AG04449 (cell line): ENCODE measurements at regions not wholly inside any gene's neighbourhood (a gene's known extent, or its start where the extent isn't known, plus 50 kb on each side); places are given as distances from the start of the nearest gene placed in this dataset.

Experiments used
- CTCF ChIA-PET: fragments of 350-600 bp; formaldehyde crosslinking; extraction: SDS; loops from one replicate; lab custom pipeline; 2021; ENCODE audit warnings: antibody characterized with exemption; lab: Yijun Ruan, JAX
- POLR2A ChIA-PET: fragments of 400-600, 350-600 bp; formaldehyde crosslinking; extraction: SDS; loops from one replicate; lab custom pipeline; 2020; ENCODE audit warnings: antibody characterized with exemption, inconsistent platforms; lab: Yijun Ruan, JAX
- DNase-seq: peaks from one replicate; pipeline ENCODE4 v3.0.0-alpha.2; 2010; ENCODE audit warnings: low read depth, low spot score
- H3K4me3 ChIP-seq: 2 replicates; pipeline ENCODE4 v1.5.1; 2011; ENCODE audit warnings: low read depth, mild to moderate bottlenecking, control low read depth, low read length
- TF ChIP-seq, protein P1 (sequence below): IDR thresholded peaks from one replicate; pipeline ENCODE4 v1.5.1; 2011; ENCODE audit warnings: mild to moderate bottlenecking, moderate library complexity, low read length, control low read depth, inconsistent platforms; ENCODE audit not compliant: insufficient read depth; ENCODE audit errors: missing control alignments

DNA sequence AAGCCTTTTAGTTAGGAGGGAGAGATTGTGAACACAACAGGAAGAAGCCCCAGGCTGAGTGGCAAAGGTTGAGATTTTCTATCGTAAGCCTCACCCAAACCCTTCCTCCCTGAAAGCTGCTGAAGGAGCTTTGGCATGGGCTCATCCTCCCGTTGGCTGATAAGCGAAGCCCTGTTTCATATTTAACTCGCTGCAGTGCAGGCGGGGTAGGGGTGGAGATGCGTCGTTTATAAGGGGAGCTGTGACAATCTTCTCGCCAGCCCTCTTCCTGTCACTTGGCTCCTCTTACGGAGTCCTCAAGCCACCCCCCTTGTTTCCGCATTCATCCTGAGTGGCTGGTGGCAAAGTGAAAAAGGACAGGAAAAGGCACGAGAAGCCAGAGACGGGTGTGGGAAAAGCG is 137.0 kb downstream of the OR4C45 start:
- ChIA-PET CTCF (no interaction called here), POLR2A (no interaction called here)

DNA sequence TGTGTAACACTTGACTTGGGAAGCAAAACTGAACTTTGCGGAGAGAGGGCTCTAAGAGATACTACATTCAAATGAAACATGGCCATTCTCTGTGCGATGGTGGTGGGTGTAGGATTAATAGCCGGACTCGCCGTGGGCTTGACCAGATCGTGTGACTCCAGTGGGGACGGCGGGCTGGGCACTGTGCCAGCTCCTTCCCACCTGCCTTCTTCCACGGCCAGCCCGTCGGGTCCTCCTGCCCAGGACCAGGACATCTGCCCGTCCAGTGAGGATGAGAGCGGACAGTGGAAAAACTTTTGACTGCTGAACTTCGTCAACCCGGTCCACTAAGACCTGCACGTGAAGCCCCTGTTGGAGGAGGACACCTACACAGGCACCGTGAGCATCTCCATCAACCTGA is 137.4 kb downstream of the OR4C45 start:
- DNase-seq = no peak
- TF ChIP-seq, protein P1, sequence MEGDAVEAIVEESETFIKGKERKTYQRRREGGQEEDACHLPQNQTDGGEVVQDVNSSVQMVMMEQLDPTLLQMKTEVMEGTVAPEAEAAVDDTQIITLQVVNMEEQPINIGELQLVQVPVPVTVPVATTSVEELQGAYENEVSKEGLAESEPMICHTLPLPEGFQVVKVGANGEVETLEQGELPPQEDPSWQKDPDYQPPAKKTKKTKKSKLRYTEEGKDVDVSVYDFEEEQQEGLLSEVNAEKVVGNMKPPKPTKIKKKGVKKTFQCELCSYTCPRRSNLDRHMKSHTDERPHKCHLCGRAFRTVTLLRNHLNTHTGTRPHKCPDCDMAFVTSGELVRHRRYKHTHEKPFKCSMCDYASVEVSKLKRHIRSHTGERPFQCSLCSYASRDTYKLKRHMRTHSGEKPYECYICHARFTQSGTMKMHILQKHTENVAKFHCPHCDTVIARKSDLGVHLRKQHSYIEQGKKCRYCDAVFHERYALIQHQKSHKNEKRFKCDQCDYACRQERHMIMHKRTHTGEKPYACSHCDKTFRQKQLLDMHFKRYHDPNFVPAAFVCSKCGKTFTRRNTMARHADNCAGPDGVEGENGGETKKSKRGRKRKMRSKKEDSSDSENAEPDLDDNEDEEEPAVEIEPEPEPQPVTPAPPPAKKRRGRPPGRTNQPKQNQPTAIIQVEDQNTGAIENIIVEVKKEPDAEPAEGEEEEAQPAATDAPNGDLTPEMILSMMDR = no peak
- no peak overlapping the region for H3K4me3 ChIP-seq
- ChIA-PET POLR2A (no interaction called here), CTCF (no interaction called here)

More for the DNA sequence above, 137.0 kb downstream of the OR4C45 start:
- no peak overlapping the region for H3K4me3 ChIP-seq
- TF ChIP-seq, protein P1 = no peak
- DNase-seq = no peak

GRCh38 chr11:50174189-50174588 is 141.5 kb downstream of the OR4C45 start:
- no peak overlapping the region for H3K4me3 ChIP-seq
- ChIA-PET CTCF (no interaction called here), POLR2A (no interaction called here)
- DNase-seq = peak; percentile 5
- TF ChIP-seq, protein P1 = no peak

GRCh38 chr11:50174975-50175374 is 142.3 kb downstream of the OR4C45 start:
- TF ChIP-seq, protein P1 = no peak
- no peak overlapping the region for H3K4me3 ChIP-seq
- no peak for DNase-seq
- CTCF ChIA-PET = no interaction called here
- POLR2A ChIA-PET = no interaction called here

DNA sequence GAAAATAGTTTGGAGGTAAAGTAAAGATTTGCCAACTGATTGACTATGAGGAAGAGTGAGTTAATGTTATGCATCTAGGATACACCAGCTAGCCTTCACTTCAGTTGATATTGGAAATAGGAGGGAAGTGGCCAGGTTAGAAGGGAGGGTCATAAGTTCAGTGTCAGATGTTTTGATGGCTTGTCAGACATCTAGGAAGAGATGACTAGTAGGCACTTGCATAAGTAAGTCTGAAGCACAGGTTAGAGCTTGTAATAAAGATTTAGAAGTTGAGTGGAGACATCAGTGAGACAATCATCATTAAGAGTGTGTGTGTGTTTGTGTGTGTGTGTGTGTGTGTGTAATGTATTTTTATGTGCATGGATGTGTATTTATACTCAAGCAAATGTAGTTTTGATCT is 146.1 kb downstream of the OR4C45 start:
- no peak for DNase-seq
- ChIA-PET CTCF (no interaction called here), POLR2A (no interaction called here)
- no peak overlapping the region for H3K4me3 ChIP-seq
- TF ChIP-seq, protein P1 = no peak

- POLR2A ChIA-PET = no interaction called here
- H3K4me3 ChIP-seq = no peak overlapping the region
- TF ChIP-seq, protein P1 = no peak
- CTCF ChIA-PET = no interaction called here
- no peak for DNase-seq
Measured at GRCh38 chr11:50181334-50181733, 148.7 kb downstream of the OR4C45 start.
